ENCODE measurements at regions not wholly inside any gene's neighbourhood (a gene's known extent, or its start where the extent isn't known, plus 50 kb on each side); places are given as distances from the start of the nearest gene placed in this dataset.
"Not testable (repeated sequence)": the region's sequence is repeated elsewhere in the genome, so short reads cannot be mapped to it uniquely, and the experiment has no call there.

GRCh38 chr4:9073371-9073770 is 96.8 kb upstream of the FAM90A26 start:
- TF ChIP-seq, protein P1, sequence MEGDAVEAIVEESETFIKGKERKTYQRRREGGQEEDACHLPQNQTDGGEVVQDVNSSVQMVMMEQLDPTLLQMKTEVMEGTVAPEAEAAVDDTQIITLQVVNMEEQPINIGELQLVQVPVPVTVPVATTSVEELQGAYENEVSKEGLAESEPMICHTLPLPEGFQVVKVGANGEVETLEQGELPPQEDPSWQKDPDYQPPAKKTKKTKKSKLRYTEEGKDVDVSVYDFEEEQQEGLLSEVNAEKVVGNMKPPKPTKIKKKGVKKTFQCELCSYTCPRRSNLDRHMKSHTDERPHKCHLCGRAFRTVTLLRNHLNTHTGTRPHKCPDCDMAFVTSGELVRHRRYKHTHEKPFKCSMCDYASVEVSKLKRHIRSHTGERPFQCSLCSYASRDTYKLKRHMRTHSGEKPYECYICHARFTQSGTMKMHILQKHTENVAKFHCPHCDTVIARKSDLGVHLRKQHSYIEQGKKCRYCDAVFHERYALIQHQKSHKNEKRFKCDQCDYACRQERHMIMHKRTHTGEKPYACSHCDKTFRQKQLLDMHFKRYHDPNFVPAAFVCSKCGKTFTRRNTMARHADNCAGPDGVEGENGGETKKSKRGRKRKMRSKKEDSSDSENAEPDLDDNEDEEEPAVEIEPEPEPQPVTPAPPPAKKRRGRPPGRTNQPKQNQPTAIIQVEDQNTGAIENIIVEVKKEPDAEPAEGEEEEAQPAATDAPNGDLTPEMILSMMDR (IDR thresholded peaks at IDR 0.05; ENCODE audit: insufficient read depth, low read depth, low read length), result not testable (repeated sequence)
- TF ChIP-seq EZH2 (IDR thresholded peaks at IDR 0.05; ENCODE audit: insufficient read depth, low read length), result not testable (repeated sequence)

Data from astrocyte (in vitro differentiated cells and primary cell).